ENCODE measurements at regions not wholly inside any gene's neighbourhood (a gene's known extent, or its start where the extent isn't known, plus 50 kb on each side); places are given as distances from the start of the nearest gene placed in this dataset.
A peak's percentile ranks its signal among the peaks of the same experiment; 100 is the strongest.
"Not testable (repeated sequence)": the region's sequence is repeated elsewhere in the genome, so short reads cannot be mapped to it uniquely, and the experiment has no call there.

DNA sequence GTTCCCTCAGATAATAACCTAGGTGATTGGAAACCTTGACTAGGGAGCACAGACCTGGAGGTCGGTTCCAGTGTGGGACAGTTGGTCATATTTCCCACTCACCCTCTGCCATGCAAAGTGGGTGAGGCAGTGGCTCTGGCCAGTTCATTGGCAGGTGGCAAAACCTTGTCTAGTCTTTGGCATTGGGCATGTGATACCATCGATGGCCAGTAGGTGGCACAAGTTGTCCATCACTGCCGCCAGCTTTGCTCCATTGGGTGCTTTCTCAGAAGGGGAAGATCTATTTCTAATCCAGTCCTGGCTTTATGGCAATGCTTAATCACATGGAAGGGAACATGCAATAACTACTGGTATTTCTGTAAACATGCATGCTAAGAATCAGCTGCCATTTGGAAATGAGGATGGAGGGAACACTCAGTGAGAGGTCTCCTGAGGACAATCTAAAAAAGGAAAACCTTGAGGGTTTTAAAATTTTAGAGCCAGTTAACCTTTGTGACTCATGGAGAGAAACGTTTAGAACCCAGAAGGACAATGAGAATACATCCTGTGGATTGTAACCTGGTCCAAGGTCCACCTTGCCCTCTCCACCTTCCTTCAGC is 207.5 kb upstream of the PLGLB1 start:
- not testable (repeated sequence) for H3K4me3 Mint-ChIP-seq; H3K27ac Mint-ChIP-seq; H3K4me1 Mint-ChIP-seq (ENCODE audit: low read depth); H3K27me3 Mint-ChIP-seq (ENCODE audit: low read depth); H3K9me3 Mint-ChIP-seq; H3K36me3 Mint-ChIP-seq (ENCODE audit: low read depth)

DNA sequence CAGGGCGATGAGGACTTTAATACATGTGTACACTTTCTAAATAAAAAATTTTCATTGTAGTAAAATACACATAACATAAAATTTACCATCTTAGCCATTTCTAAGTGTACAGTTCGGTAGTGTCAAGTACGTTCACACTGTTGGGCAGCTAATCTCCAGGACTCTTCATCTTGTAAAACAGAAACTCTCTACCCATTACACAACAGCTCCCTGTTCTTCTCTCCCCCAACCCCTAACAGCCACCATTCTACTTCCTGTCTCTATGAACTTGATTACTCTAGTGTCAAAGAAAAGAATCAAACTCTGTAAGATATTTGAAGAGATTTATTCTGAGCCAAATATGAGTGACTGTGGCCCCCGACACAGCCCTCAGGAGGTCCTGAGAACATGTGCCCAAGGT is 208.3 kb upstream of the PLGLB1 start:
- not testable (repeated sequence) for H3K9me3 Mint-ChIP-seq; H3K27me3 Mint-ChIP-seq (ENCODE audit: low read depth); H3K4me1 Mint-ChIP-seq (ENCODE audit: low read depth); H3K4me3 Mint-ChIP-seq; H3K36me3 Mint-ChIP-seq (ENCODE audit: low read depth)
- peak overlapping the region; percentile 55 for H3K27ac Mint-ChIP-seq

DNA sequence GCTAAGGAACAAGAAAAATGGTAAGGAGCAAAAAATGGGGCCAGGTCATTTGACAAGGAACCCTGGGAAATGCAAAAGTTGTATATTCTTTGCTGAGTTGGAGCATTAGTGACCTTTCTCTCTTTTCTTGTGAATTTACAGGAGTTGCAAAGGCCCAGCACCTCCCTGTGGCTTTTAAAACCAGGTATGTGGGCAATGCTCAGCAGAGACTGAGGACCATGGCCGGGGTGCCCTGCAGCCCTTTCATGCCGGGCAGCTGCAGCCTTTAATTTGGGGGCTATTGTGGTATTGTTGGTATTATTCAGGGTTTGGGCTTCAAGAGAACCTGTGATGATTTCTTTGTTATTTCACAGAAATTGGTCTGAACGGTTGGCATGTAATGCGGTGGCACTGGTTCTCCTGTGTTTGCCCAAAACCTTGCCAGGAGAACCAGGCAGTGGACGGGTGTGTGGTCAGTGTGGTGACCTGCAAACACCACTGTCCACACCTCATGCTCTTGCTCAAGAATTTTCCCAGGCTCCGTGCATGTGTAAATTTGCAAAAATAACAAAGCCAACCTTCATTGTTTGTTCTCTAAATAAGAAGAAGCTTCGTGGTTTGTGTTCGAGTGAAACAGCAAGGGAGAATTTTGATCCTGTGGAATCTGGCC is 213.8 kb upstream of the PLGLB1 start:
- H3K36me3 Mint-ChIP-seq (ENCODE audit: low read depth); H3K4me3 Mint-ChIP-seq; H3K4me1 Mint-ChIP-seq (ENCODE audit: low read depth); H3K27ac Mint-ChIP-seq; H3K27me3 Mint-ChIP-seq (ENCODE audit: low read depth); H3K9me3 Mint-ChIP-seq: not testable (repeated sequence)

DNA sequence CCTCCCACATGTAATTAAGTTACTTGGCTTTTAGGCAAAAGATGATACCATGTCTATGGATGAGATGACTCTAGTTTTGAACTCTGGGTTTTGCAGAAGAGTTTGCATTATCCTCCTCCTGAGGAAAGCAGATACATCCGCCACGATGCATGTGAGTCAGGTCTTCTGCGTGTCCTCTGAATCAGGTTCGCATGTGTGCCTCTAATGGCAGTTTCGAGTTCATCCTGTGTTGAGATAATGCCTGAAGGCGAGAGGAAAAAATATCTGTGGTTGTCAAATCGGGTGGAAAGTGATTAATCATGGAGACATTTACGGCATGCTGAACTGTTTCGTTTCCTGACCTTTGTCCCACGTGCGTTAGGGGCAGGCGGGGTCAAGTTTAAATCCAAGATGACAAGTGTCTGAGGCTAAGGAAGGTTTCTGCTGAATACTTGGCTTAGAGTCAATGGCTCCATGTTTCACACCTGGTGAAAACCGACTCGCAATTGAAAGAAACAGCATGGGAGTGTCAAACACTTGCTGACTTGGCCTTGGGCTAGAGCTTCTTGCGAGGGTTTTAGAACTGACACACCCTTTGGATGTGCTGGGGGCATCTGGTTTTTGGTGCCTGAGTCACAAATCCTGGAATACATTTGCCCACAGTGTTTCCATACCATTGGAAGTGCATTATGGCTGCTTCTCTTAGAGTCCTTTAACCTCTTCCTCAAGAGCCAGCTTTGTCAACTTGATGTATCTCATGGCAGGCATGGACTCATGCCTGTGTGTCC is 216.1 kb upstream of the PLGLB1 start:
- H3K4me3 Mint-ChIP-seq; H3K27me3 Mint-ChIP-seq (ENCODE audit: low read depth); H3K27ac Mint-ChIP-seq; H3K9me3 Mint-ChIP-seq; H3K4me1 Mint-ChIP-seq (ENCODE audit: low read depth); H3K36me3 Mint-ChIP-seq (ENCODE audit: low read depth): not testable (repeated sequence)

DNA sequence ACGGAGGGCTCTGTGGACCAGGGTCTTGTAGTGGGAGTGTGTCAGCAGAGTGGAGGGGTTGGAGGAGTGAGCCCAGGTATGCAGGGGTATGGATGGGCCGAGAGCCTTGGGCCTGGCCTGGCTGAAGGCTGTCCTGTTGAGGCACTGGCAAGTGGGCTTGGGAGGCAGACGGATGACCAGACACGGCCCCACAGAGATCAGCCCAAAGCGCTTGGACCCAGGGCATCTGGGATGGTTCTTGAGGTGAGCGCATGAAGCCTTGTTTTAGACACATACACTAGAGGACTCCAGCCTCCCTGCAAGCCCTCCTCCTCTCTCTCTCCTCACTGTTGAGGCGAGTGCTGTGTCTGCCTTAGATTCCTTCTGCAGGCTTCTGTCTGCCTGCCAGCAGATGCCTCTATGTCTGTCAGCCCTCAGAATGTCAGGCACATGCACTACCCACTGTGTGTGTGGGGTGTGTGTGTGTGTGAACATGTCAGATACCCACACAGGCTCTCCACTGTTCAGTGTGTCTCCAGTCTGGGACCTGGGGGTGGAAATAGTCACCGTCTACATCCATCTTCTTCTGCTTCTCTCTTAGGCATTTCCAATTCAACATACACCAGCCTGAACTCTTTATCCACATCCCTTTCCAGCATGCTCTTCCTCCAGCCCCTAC is 218.0 kb upstream of the PLGLB1 start:
- not testable (repeated sequence) for H3K36me3 Mint-ChIP-seq (ENCODE audit: low read depth); H3K27ac Mint-ChIP-seq; H3K9me3 Mint-ChIP-seq; H3K4me1 Mint-ChIP-seq (ENCODE audit: low read depth); H3K27me3 Mint-ChIP-seq (ENCODE audit: low read depth); H3K4me3 Mint-ChIP-seq

DNA sequence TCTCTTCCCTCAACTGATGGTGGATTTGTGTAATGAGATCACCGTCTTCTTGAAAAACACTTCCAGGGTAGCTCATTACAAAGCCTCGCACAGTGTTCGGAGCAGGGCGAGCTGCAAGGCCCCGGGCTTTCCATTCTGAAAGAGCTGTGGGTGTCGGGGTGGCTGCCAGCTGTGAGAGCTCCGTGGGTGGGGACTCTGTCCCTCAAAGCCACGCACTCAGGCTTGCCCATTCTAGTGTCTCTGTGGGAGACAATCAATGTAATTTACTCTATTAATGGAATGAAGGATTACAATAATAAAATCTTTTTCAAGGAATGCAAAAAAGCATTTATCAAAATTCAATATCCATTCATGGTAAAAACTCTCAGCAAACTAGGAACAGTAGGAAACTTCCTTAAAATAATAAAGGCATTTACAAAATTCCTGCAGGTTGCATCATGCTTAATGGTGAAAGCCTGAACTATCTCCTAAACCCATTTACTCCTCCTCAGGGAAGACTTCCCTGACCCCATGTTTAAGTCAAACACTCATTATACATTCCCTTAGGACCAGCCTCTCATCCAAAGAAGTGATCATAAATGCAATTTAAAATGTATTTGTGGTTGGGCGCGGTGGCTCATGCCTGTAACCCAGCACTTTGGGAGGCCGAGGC is 224.5 kb upstream of the PLGLB1 start:
- not testable (repeated sequence) for H3K36me3 Mint-ChIP-seq (ENCODE audit: low read depth)

DNA sequence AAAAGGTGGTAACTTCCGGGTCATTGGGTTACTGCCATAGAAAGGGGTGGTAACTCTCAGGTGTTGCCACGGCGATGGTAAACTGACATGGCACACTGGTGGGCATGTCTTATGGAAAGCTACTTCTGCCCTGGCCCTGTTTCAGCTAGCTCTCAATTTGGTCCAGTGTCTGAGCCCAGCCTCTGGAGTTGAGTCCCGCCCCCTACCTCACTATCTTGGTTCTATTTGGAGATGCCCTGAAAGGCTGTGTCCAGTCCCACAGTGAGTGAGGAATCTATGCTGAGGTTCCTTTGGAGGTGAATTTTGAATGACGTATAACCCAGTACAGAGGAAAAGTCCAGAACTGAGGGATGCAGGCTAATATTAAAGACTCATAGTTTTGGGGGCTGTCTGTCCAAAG is 230.4 kb upstream of the PLGLB1 start:
- not testable (repeated sequence) for H3K9me3 Mint-ChIP-seq; H3K4me1 Mint-ChIP-seq (ENCODE audit: low read depth); H3K4me3 Mint-ChIP-seq; H3K36me3 Mint-ChIP-seq (ENCODE audit: low read depth); H3K27ac Mint-ChIP-seq; H3K27me3 Mint-ChIP-seq (ENCODE audit: low read depth)

More for the DNA sequence above, 224.5 kb upstream of the PLGLB1 start:
- not testable (repeated sequence) for H3K9me3 Mint-ChIP-seq; H3K4me1 Mint-ChIP-seq (ENCODE audit: low read depth); H3K27me3 Mint-ChIP-seq (ENCODE audit: low read depth); H3K27ac Mint-ChIP-seq; H3K4me3 Mint-ChIP-seq

DNA sequence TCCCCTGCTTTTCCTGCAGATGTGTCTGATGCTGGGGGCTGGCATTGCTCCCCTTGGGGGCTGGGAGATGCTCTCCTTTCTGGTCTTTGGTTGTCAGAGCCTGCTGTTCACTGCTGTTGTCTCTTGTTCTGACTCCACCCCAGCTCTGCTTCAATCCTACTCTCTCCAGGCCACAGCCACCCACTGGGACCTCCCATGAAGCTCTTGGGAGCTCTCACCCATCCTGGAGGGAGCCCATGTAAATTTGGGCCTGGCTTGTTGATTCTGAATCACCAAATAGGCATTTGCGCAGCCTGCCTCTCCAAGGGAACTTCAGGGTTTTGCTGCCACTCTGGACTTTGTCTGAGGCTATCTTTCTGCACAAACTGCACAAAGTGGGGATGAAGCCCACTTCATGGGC is 232.9 kb upstream of the PLGLB1 start:
- H3K9me3 Mint-ChIP-seq; H3K4me1 Mint-ChIP-seq (ENCODE audit: low read depth); H3K27me3 Mint-ChIP-seq (ENCODE audit: low read depth); H3K4me3 Mint-ChIP-seq; H3K36me3 Mint-ChIP-seq (ENCODE audit: low read depth); H3K27ac Mint-ChIP-seq: not testable (repeated sequence)

DNA sequence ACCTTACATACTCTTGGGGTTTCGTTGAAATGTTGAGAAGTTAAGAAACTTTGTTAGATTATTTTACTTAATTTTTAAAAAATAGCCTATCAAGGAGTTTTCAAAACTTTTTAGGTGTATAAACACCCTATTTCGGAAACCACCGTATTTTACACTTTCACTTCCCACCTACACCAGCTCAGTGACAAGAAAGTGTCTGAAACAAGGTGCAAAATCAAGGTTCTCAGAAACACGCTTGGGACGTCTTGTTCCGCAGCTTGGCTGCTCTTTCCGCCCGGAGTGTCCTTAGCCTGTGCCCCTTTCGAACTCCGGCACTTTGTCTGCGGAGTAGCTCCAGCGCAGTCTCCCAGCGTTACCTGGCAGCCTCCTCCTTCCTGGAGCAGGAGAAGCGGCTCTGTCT is 233.8 kb upstream of the PLGLB1 start:
- not testable (repeated sequence) for H3K4me3 Mint-ChIP-seq; H3K36me3 Mint-ChIP-seq (ENCODE audit: low read depth); H3K9me3 Mint-ChIP-seq; H3K27ac Mint-ChIP-seq; H3K27me3 Mint-ChIP-seq (ENCODE audit: low read depth); H3K4me1 Mint-ChIP-seq (ENCODE audit: low read depth)

DNA sequence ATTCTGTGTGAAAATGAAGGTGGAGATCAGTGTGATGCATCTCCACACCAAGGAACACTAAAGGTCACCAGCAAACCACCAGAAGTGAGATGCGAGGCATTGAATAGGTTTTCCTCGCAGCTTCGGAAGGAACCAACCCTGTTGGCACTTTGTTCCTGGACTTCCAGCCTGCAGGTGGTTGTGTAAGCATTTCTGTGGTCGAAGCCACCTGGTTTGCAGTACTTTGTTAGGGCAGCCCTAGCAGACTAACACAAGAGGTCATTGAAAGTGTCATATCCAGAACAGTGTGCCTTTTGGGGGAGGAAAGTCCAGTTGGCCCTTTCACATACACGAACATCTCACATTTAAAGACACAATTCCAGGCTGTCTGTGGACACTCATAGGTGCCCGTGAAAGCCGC is 237.2 kb upstream of the PLGLB1 start:
- H3K27ac Mint-ChIP-seq; H3K9me3 Mint-ChIP-seq; H3K36me3 Mint-ChIP-seq (ENCODE audit: low read depth): not testable (repeated sequence)

DNA sequence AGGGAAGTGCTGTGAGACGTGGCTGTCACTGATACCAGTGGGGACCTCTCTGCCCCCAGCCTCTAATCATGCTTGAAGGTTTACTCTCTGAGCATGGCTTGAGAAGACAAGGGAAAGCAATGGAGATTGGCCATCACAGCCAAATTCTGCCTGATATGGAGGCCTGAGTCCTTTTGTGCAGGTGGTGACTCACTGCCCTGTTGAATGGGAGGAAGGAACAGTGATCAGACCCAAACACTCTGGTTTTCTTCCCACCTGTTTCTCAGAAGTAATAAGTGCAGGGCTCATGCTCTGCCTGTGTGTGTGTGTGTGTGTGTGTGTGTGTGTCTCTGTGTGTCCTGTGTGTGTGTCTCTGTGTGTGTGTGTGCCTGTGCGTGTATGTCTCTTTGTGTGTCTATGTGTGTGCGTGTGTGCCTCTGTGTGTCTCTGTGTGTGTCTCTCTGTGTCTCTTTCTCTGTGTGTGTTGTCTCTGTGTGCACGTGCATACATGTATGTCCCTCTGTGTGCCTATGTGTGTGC is 240.6 kb upstream of the PLGLB1 start:
- peaks cover 14% of the 10 kb centered on the region for H3K4me1 Mint-ChIP-seq (ENCODE audit: low read depth)
- H3K27ac Mint-ChIP-seq, result peak overlapping the region; percentile 33
- not testable (repeated sequence) for H3K4me3 Mint-ChIP-seq; H3K9me3 Mint-ChIP-seq; H3K36me3 Mint-ChIP-seq (ENCODE audit: low read depth); H3K27me3 Mint-ChIP-seq (ENCODE audit: low read depth)

More for the DNA sequence above, 237.2 kb upstream of the PLGLB1 start:
- not testable (repeated sequence) for H3K27me3 Mint-ChIP-seq (ENCODE audit: low read depth); H3K4me3 Mint-ChIP-seq
- H3K4me1 Mint-ChIP-seq (ENCODE audit: low read depth), result peaks cover 12% of the 10 kb centered on the region

DNA sequence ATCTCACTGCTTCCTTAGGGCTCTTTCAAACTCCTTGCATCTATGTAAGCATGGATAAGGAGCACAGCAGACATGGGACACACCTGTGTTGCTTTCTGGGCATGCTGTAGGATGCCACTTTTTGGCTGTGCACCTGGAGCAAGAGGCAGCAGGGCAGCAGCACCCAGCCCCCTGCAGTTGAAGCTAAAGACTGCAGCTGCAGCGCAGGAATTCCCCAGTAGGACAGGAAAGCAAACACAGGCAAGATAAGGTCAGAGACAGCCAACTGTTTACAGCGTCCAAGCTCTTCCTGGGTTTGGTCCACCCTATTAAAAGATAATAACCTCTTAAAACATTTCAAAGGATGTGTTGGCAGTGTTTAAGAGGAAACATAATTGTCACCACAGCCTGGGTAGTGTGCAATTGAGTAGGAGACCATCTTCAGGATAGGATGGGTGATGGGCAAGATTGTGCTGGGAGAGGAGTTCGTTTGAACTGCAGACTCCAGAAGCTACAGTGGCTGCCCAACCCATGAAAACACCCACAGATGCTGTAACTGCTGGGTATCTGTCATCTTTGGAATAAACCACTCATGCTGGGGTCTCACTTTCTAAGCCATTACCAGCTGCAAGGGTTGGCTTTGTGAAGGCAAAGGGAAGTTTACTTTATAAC is 242.3 kb upstream of the PLGLB1 start:
- not testable (repeated sequence) for H3K27me3 Mint-ChIP-seq (ENCODE audit: low read depth); H3K36me3 Mint-ChIP-seq (ENCODE audit: low read depth); H3K9me3 Mint-ChIP-seq; H3K4me3 Mint-ChIP-seq; H3K27ac Mint-ChIP-seq
- H3K4me1 Mint-ChIP-seq (ENCODE audit: low read depth), result peaks cover 14% of the 10 kb centered on the region

DNA sequence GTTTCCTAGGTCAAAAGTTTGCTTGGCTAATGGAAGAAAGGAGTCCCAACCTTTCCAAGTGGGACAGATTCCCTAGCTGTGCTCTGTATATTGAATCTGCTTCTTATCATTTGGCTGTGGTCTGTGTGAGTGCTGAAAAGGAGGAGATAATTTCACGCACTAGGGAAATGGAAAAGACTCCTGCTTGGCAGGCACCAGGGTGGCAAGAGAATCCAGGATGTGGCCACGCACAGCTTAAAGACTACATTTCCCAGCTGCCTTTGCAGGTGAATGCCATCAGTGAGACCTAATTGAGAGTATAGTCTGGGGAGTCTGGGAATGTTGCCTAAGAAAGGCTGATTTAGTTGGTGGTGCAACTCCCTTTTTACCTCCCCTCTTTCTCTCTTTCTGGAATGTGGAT is 253.5 kb upstream of the PLGLB1 start:
- H3K27me3 Mint-ChIP-seq (ENCODE audit: low read depth); H3K4me1 Mint-ChIP-seq (ENCODE audit: low read depth); H3K36me3 Mint-ChIP-seq (ENCODE audit: low read depth); H3K27ac Mint-ChIP-seq; H3K9me3 Mint-ChIP-seq; H3K4me3 Mint-ChIP-seq: not testable (repeated sequence)

DNA sequence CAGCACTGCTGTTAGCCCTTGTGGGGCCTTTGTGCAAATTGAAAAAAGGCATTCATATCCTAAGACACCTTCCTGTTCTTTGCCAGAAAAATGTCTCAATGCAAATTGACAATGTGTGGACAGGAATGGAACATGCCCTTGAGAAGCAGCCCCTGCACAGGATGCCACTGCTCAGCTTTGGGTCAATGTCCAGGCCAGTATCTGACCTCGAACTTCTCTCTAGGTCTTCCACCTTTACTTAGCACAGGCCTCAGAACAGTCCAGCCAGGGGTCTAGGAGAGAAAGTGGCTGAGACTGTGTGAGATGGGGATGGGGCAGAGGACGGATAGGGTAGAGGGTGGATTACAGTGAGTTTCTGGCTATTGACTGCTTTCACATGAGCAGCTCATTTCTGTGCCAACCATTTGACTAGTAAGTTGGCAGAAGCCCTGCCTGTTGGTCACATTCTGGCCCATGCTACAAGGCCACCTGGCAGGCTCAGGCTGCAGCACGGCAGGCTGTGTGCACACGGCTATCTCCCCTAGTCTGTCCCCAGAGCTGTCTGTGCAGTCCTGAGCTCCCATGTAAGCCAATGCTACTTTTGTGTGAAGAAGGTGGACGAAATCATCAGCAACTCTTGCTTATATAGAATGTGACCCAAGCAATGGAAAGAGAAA is 254.5 kb upstream of the PLGLB1 start:
- not testable (repeated sequence) for H3K4me3 Mint-ChIP-seq

More for the DNA sequence above, 254.5 kb upstream of the PLGLB1 start:
- H3K9me3 Mint-ChIP-seq; H3K27ac Mint-ChIP-seq; H3K36me3 Mint-ChIP-seq (ENCODE audit: low read depth); H3K27me3 Mint-ChIP-seq (ENCODE audit: low read depth); H3K4me1 Mint-ChIP-seq (ENCODE audit: low read depth): not testable (repeated sequence)
